ENCODE measurements at regions not wholly inside any gene's neighbourhood (a gene's known extent, or its start where the extent isn't known, plus 50 kb on each side); places are given as distances from the start of the nearest gene placed in this dataset.

GRCh38 chr3:94985778-94986177 is 922.9 kb downstream of the NSUN3 start:
- H3K9me3 Mint-ChIP-seq (ENCODE audit: unreplicated experiment): peaks cover 5% of the 10 kb centered on the region
- DNase-seq: no peak
- H3K4me3 Mint-ChIP-seq (ENCODE audit: unreplicated experiment): no peak overlapping the region
- no peaks in the 10 kb centered on the region for H3K36me3 Mint-ChIP-seq (ENCODE audit: unreplicated experiment)
- TF ChIP-seq, protein P1, sequence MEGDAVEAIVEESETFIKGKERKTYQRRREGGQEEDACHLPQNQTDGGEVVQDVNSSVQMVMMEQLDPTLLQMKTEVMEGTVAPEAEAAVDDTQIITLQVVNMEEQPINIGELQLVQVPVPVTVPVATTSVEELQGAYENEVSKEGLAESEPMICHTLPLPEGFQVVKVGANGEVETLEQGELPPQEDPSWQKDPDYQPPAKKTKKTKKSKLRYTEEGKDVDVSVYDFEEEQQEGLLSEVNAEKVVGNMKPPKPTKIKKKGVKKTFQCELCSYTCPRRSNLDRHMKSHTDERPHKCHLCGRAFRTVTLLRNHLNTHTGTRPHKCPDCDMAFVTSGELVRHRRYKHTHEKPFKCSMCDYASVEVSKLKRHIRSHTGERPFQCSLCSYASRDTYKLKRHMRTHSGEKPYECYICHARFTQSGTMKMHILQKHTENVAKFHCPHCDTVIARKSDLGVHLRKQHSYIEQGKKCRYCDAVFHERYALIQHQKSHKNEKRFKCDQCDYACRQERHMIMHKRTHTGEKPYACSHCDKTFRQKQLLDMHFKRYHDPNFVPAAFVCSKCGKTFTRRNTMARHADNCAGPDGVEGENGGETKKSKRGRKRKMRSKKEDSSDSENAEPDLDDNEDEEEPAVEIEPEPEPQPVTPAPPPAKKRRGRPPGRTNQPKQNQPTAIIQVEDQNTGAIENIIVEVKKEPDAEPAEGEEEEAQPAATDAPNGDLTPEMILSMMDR (IDR thresholded peaks at IDR 0.05; ENCODE audit: partially characterized antibody, unreplicated experiment): no peak
- no peak overlapping the region for H3K27ac Mint-ChIP-seq (ENCODE audit: unreplicated experiment)
- peaks cover 4% of the 10 kb centered on the region for H3K4me1 Mint-ChIP-seq (ENCODE audit: low read depth, unreplicated experiment)
- H3K27me3 Mint-ChIP-seq (ENCODE audit: unreplicated experiment): no peaks in the 10 kb centered on the region

DNA sequence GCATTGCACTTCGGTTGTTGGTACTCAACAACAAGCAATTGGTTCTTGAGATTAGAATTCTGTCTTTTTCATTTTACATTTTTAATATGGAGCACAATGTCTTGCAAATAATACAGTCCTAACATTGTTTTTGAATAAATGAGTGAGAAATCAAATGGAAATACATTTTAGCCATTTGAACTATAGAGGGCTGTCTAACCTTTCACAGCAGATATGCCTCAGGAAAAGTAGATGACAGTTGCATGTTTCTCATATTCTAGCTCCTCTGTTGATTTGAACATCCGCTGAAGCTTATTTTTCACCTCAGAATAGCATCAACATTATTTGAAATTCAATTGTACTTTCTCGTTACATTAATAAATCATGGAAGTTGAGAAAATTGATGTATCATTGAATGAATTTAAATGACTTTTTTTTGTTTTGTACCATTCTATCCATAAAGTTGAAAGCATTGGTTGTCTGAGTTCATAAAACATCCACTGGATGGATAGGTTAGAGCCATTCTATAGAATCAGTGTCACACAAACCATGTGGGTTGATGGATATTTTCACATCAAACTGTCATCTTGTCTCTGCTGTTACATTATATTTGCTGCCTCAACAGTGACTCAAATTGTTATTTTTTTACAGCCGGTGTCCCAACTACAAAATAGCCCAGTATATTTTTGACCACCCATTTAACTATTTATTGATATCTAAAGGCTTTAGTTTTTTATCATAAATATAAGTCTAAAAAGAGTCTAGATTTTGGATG is 928.3 kb downstream of the NSUN3 start:
- peaks cover 3% of the 10 kb centered on the region for H3K9me3 Mint-ChIP-seq (ENCODE audit: unreplicated experiment)
- no peaks in the 10 kb centered on the region for H3K27me3 Mint-ChIP-seq (ENCODE audit: unreplicated experiment)
- H3K4me3 Mint-ChIP-seq (ENCODE audit: unreplicated experiment): no peak overlapping the region
- DNase-seq: no peak
- peaks cover 8% of the 10 kb centered on the region for H3K4me1 Mint-ChIP-seq (ENCODE audit: low read depth, unreplicated experiment)
- H3K27ac Mint-ChIP-seq (ENCODE audit: unreplicated experiment): no peak overlapping the region
- no peaks in the 10 kb centered on the region for H3K36me3 Mint-ChIP-seq (ENCODE audit: unreplicated experiment)
- TF ChIP-seq, protein P1 (IDR thresholded peaks at IDR 0.05; ENCODE audit: partially characterized antibody, unreplicated experiment): no peak

- no peak overlapping the region for H3K4me3 Mint-ChIP-seq (ENCODE audit: unreplicated experiment)
- no peak for DNase-seq
- no peaks in the 10 kb centered on the region for H3K36me3 Mint-ChIP-seq (ENCODE audit: unreplicated experiment)
- peaks cover 4% of the 10 kb centered on the region for H3K4me1 Mint-ChIP-seq (ENCODE audit: low read depth, unreplicated experiment)
- TF ChIP-seq, protein P1 (IDR thresholded peaks at IDR 0.05; ENCODE audit: partially characterized antibody, unreplicated experiment): no peak
- H3K9me3 Mint-ChIP-seq (ENCODE audit: unreplicated experiment): no peaks in the 10 kb centered on the region
- H3K27me3 Mint-ChIP-seq (ENCODE audit: unreplicated experiment): no peaks in the 10 kb centered on the region
- no peak overlapping the region for H3K27ac Mint-ChIP-seq (ENCODE audit: unreplicated experiment)
These were observed 933.9 kb downstream of the NSUN3 start for GRCh38 chr3:94996743-94997142.

- no peaks in the 10 kb centered on the region for H3K4me1 Mint-ChIP-seq (ENCODE audit: low read depth, unreplicated experiment)
- TF ChIP-seq, protein P1 (IDR thresholded peaks at IDR 0.05; ENCODE audit: partially characterized antibody, unreplicated experiment): no peak
- DNase-seq: no peak
- H3K27ac Mint-ChIP-seq (ENCODE audit: unreplicated experiment): no peak overlapping the region
- no peaks in the 10 kb centered on the region for H3K9me3 Mint-ChIP-seq (ENCODE audit: unreplicated experiment)
- no peaks in the 10 kb centered on the region for H3K36me3 Mint-ChIP-seq (ENCODE audit: unreplicated experiment)
- no peak overlapping the region for H3K4me3 Mint-ChIP-seq (ENCODE audit: unreplicated experiment)
- H3K27me3 Mint-ChIP-seq (ENCODE audit: unreplicated experiment): no peaks in the 10 kb centered on the region
These were observed 939.7 kb downstream of the NSUN3 start for GRCh38 chr3:95002438-95003046.

DNA sequence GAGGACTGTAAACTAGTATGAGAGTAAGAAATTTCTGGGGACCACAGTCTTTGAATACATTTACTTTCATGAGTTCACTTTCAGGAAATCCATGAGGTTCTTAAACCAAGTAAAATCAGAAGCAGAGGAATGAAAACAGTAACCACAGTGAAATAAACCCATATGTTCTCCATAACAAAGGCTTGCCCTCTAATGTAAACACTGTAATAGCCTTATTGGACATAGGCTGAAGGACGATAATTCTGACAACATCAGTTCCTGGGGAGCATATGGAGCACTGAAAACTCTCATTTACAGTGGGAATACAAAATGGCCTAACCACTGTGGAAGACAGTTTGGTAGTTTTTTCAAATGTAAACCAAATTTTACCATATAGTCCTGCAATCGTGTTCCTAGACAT is 965.8 kb downstream of the NSUN3 start:
- no peaks in the 10 kb centered on the region for H3K36me3 Mint-ChIP-seq (ENCODE audit: unreplicated experiment)
- H3K27ac Mint-ChIP-seq (ENCODE audit: unreplicated experiment): no peak overlapping the region
- H3K4me1 Mint-ChIP-seq (ENCODE audit: low read depth, unreplicated experiment): no peaks in the 10 kb centered on the region
- no peak for DNase-seq
- H3K4me3 Mint-ChIP-seq (ENCODE audit: unreplicated experiment): no peak overlapping the region
- no peaks in the 10 kb centered on the region for H3K9me3 Mint-ChIP-seq (ENCODE audit: unreplicated experiment)
- TF ChIP-seq, protein P1 (IDR thresholded peaks at IDR 0.05; ENCODE audit: partially characterized antibody, unreplicated experiment): no peak
- H3K27me3 Mint-ChIP-seq (ENCODE audit: unreplicated experiment): peaks cover 4% of the 10 kb centered on the region

Measured in glutamatergic neuron (in vitro differentiated cells).